Testis (tissue), 2 donors: ENCODE measurements at regions not wholly inside any gene's neighbourhood (a gene's known extent, or its start where the extent isn't known, plus 50 kb on each side); places are given as distances from the start of the nearest gene placed in this dataset.

Source experiments
- DNase-seq: peaks from one replicate; pipeline ENCODE4 v3.0.0-alpha.2; 2019
- H3K27ac ChIP-seq, 2 donors: fragments of 200-600 bp; sonication (generic); one replicate each; pipeline ENCODE4 v1.5.1; 2019
- H3K27me3 ChIP-seq: fragments of 200-600 bp; sonication (generic); one replicate; pipeline ENCODE4 v1.5.1; 2019
- H3K36me3 ChIP-seq: fragments of 200-600 bp; sonication (generic); one replicate; pipeline ENCODE4 v1.5.1; 2017; ENCODE audit warnings: low read depth; ENCODE audit errors: missing control alignments
- H3K4me1 ChIP-seq: fragments of 200-600 bp; sonication (generic); one replicate; pipeline ENCODE4 v1.5.1; 2019
- H3K4me3 ChIP-seq, 2 donors: fragments of 200-600 bp; sonication (generic); one replicate each; pipeline ENCODE4 v1.5.1; 2017 to 2019
- H3K9me3 ChIP-seq: fragments of 200-600 bp; sonication (generic); one replicate; pipeline ENCODE4 v1.5.1; 2017
- CTCF ChIP-seq, 3 experiments: fragments of 450-650 bp in 2 of 3; fragments of 200-600 bp in 1 of 3; sonication (generic) in 1 of 3; IDR thresholded peaks; one replicate each; pipeline ENCODE4 v1.5.1; 2016 to 2019; ENCODE audit warnings: antibody characterized with exemption in 3 of 3, mild to moderate bottlenecking in 2 of 3, moderate library complexity in 1 of 3
- POLR2A ChIP-seq: fragments of 450-650 bp; IDR thresholded peaks from one replicate; pipeline ENCODE4 v1.6.1; 2017; ENCODE audit warnings: antibody characterized with exemption, mild to moderate bottlenecking, moderate library complexity
- WGBS, 2 donors: methylation state at CpG; one replicate each; pipeline ENCODE4 v1.1.5; 2018; 5-methylcytosine and 5-hydroxymethylcytosine counted together
- intact Hi-C: fragments of 100-400 bp; cut with DNase I; formaldehyde crosslinking; loops from one replicate; pipeline ENCODE4 v1.15.1; 2023; ENCODE audit warnings: low total_unique reads

- Histone ChIP-seq H3K27ac (no peak overlapping the region), H3K36me3 (no peaks in the 10 kb centered on the region), H3K27me3 (no peaks in the 10 kb centered on the region), H3K4me3 (no peak overlapping the region), H3K9me3 (no peaks in the 10 kb centered on the region), H3K4me1 (no peaks in the 10 kb centered on the region)
- DNase-seq, result no peak
- intact Hi-C loops, result no loop called here
- no peak for TF ChIP-seq CTCF (IDR thresholded peaks at IDR 0.05)
- TF ChIP-seq POLR2A, result no peak
- WGBS, 2 donors, result 84 to 92% methylated on average over 2 of the region's 2 CpGs
Observed at GRCh38 chr12:87812681-87813080, 216.5 kb downstream of the C12orf50 start.

- intact Hi-C loops, result no loop called here
- Histone ChIP-seq H3K36me3 (no peaks in the 10 kb centered on the region), H3K4me3 (no peak overlapping the region), H3K27ac (no peak overlapping the region), H3K9me3 (no peaks in the 10 kb centered on the region), H3K4me1 (no peaks in the 10 kb centered on the region), H3K27me3 (no peaks in the 10 kb centered on the region)
- WGBS, 2 donors, result 85 to 86% methylated on average over 1 of the region's 1 CpG
- TF ChIP-seq POLR2A (no peak), CTCF (IDR thresholded peaks at IDR 0.05) (no peak)
- DNase-seq, result no peak
Observed at GRCh38 chr12:87812030-87812429, 217.2 kb downstream of the C12orf50 start.

- no peak for DNase-seq
- TF ChIP-seq CTCF (IDR thresholded peaks at IDR 0.05), result no peak
- no peak for TF ChIP-seq POLR2A
- 89 to 91% methylated on average over 2 of the region's 2 CpGs for WGBS, 2 donors
- no peaks in the 10 kb centered on the region for H3K27me3 ChIP-seq
- intact Hi-C loops, result no loop called here
- H3K4me1 ChIP-seq, result no peaks in the 10 kb centered on the region
- H3K27ac ChIP-seq, result no peak overlapping the region
- no peaks in the 10 kb centered on the region for H3K36me3 ChIP-seq
- H3K4me3 ChIP-seq, result no peak overlapping the region
- no peaks in the 10 kb centered on the region for H3K9me3 ChIP-seq
Observed at GRCh38 chr12:87809916-87810315, 219.3 kb downstream of the C12orf50 start.

GRCh38 chr12:87807086-87807485 is 222.1 kb downstream of the C12orf50 start:
- H3K4me1 ChIP-seq, result no peaks in the 10 kb centered on the region
- WGBS, 2 donors, result 64 to 75% methylated on average over 1 of the region's 1 CpG
- H3K27me3 ChIP-seq, result no peaks in the 10 kb centered on the region
- no peaks in the 10 kb centered on the region for H3K9me3 ChIP-seq
- TF ChIP-seq CTCF (IDR thresholded peaks at IDR 0.05) (no peak), POLR2A (no peak)
- H3K27ac ChIP-seq, result no peak overlapping the region
- DNase-seq, result no peak
- H3K36me3 ChIP-seq, result no peaks in the 10 kb centered on the region
- H3K4me3 ChIP-seq, result no peak overlapping the region
- intact Hi-C loops, result no loop called here

GRCh38 chr12:87806310-87806709 is 222.9 kb downstream of the C12orf50 start:
- no peak for DNase-seq
- Histone ChIP-seq H3K27me3 (no peaks in the 10 kb centered on the region), H3K27ac (no peak overlapping the region), H3K4me1 (no peaks in the 10 kb centered on the region), H3K9me3 (no peaks in the 10 kb centered on the region), H3K4me3 (no peak overlapping the region), H3K36me3 (no peaks in the 10 kb centered on the region)
- intact Hi-C loops, result no loop called here
- WGBS, 2 donors, result 64 to 74% methylated on average over 4 of the region's 4 CpGs
- TF ChIP-seq POLR2A (no peak), CTCF (IDR thresholded peaks at IDR 0.05) (no peak)
